ENCODE measurements at regions not wholly inside any gene's neighbourhood (a gene's known extent, or its start where the extent isn't known, plus 50 kb on each side); places are given as distances from the start of the nearest gene placed in this dataset.

GRCh38 chr4:4642496-4643000 lies 100.7 kb upstream of the STX18 start:
- 84 to 88% (median 85%) methylated on average over 6 of the region's 6 CpGs for WGBS, 5 donors
- Histone ChIP-seq H3K27ac (no peak overlapping the region), H3K36me3 (peaks cover 0 to 6% (median 0%) of the 10 kb centered on the region in 6 donors), H3K27me3 (replicated peaks in 1 of 7) (no peaks in the 10 kb centered on the region), H3K9me3 (peaks cover 0 to 4% (median 0%) of the 10 kb centered on the region in 8 donors), H3K4me1 (no peaks in the 10 kb centered on the region), H3K4me3 (no peak overlapping the region)
- no peak for DNase-seq
- intact Hi-C loops (cut with DNase I; ENCODE audit: low total_unique reads) = no loop called here
- TF ChIP-seq CTCF (IDR thresholded peaks at IDR 0.05 in 8 of 11, conservative IDR thresholded peaks at IDR 0.05 in 3 of 11) (no peak), POLR2AphosphoS5 (IDR thresholded peaks at IDR 0.05) (no peak), POLR2A (IDR thresholded peaks at IDR 0.05) (no peak)

- Histone ChIP-seq H3K36me3 (peaks cover 0 to 7% (median 0%) of the 10 kb centered on the region in 6 donors), H3K27ac (no peak overlapping the region), H3K4me1 (no peaks in the 10 kb centered on the region), H3K27me3 (replicated peaks in 1 of 7) (no peaks in the 10 kb centered on the region), H3K4me3 (no peak overlapping the region), H3K9me3 (peaks cover 0 to 1% (median 0%) of the 10 kb centered on the region in 8 donors)
- TF ChIP-seq CTCF (IDR thresholded peaks at IDR 0.05 in 8 of 11, conservative IDR thresholded peaks at IDR 0.05 in 3 of 11) (no peak), POLR2AphosphoS5 (IDR thresholded peaks at IDR 0.05) (no peak), POLR2A (IDR thresholded peaks at IDR 0.05) (no peak)
- 76 to 86% (median 83%) methylated on average over 23 of the region's 23 CpGs for WGBS, 5 donors
- no peak for DNase-seq
- intact Hi-C loops (cut with DNase I; ENCODE audit: low total_unique reads) = no loop called here
These were observed 100.0 kb upstream of the STX18 start for GRCh38 chr4:4641661-4642495.

- WGBS, 5 donors = 80 to 93% (median 88%) methylated on average over 8 of the region's 8 CpGs
- DNase-seq = no peak
- intact Hi-C loops (cut with DNase I; ENCODE audit: low total_unique reads) = no loop called here
These were observed 99.4 kb upstream of the STX18 start for GRCh38 chr4:4641254-4641653.

More at GRCh38 chr4:4641254-4641653, 99.4 kb upstream of the STX18 start:
- Histone ChIP-seq H3K9me3 (no peaks in the 10 kb centered on the region), H3K4me3 (no peak overlapping the region), H3K36me3 (peaks cover 0 to 7% (median 0%) of the 10 kb centered on the region in 6 donors), H3K27me3 (replicated peaks in 1 of 7) (no peaks in the 10 kb centered on the region), H3K4me1 (no peaks in the 10 kb centered on the region), H3K27ac (no peak overlapping the region)
- TF ChIP-seq CTCF (IDR thresholded peaks at IDR 0.05 in 8 of 11, conservative IDR thresholded peaks at IDR 0.05 in 3 of 11) = no peak
- no peak for TF ChIP-seq POLR2AphosphoS5 (IDR thresholded peaks at IDR 0.05)
- no peak for TF ChIP-seq POLR2A (IDR thresholded peaks at IDR 0.05)

Measured in spleen (tissue), 11 donors.